CD4-positive, CD25-positive, alpha-beta regulatory T cell (primary cell): ENCODE measurements at regions not wholly inside any gene's neighbourhood (a gene's known extent, or its start where the extent isn't known, plus 50 kb on each side); places are given as distances from the start of the nearest gene placed in this dataset.

Experiments
- ATAC-seq, 2 donors: fragments of 150-1000 bp; cut with Tn5 transposase; one replicate each; pipeline ENCODE4 v1.10.0; 2021; ENCODE audit warnings: low read depth in 2 of 2, moderate number of reproducible peaks in 2 of 2, moderate library complexity in 1 of 2
- DNase-seq, 3 donors: peaks; one replicate each; pipeline versions ENCODE4 v3.0.0 to v3.0.0-alpha.2; 2012 to 2022; ENCODE audit warnings: mixed read lengths in 1 of 3
- H3K27ac ChIP-seq: one replicate; pipeline ENCODE4 v1.7.0; 2013; ENCODE audit warnings: mild to moderate bottlenecking, low read length; ENCODE audit not compliant: insufficient read depth, poor library complexity, severe bottlenecking
- H3K27me3 ChIP-seq: one replicate; pipeline ENCODE4 v1.7.0; 2013; ENCODE audit warnings: low read length; ENCODE audit not compliant: control insufficient read depth, insufficient read depth
- H3K36me3 ChIP-seq: one replicate; pipeline ENCODE4 v1.7.0; 2013; ENCODE audit warnings: mild to moderate bottlenecking, low read length, moderate library complexity; ENCODE audit not compliant: control insufficient read depth, insufficient read depth
- H3K4me1 ChIP-seq: 2 replicates; pipeline ENCODE4 v1.7.0; 2013; ENCODE audit warnings: mild to moderate bottlenecking, low read length; ENCODE audit not compliant: insufficient read depth, control insufficient read depth, poor library complexity, severe bottlenecking
- H3K4me3 ChIP-seq: one replicate; pipeline ENCODE4 v1.7.0; 2013; ENCODE audit warnings: low read depth, mild to moderate bottlenecking, low read length, moderate library complexity
- H3K9me3 ChIP-seq, 2 experiments: 1 replicate in 1 of 2; 2 replicates in 1 of 2; pipeline ENCODE4 v1.7.0; 2013; ENCODE audit warnings: low read length in 2 of 2, mild to moderate bottlenecking in 1 of 2, moderate library complexity in 1 of 2; ENCODE audit not compliant: control insufficient read depth in 2 of 2
- H3K27ac Mint-ChIP-seq, 3 donors: one replicate each; pipeline ENCODE4 v1.8.0; 2020 to 2022; ENCODE audit warnings: mild to moderate bottlenecking in 3 of 3, mixed read lengths in 3 of 3, moderate library complexity in 2 of 3
- H3K27me3 Mint-ChIP-seq: one replicate; pipeline ENCODE4 v1.8.0; 2022; ENCODE audit warnings: mild to moderate bottlenecking, mixed read lengths
- H3K36me3 Mint-ChIP-seq: one replicate; pipeline ENCODE4 v1.8.0; 2020; ENCODE audit warnings: mixed read lengths
- H3K4me1 Mint-ChIP-seq, 4 donors: one replicate each; pipeline ENCODE4 v1.8.0; 2020 to 2022; ENCODE audit warnings: mixed read lengths in 4 of 4, mild to moderate bottlenecking in 1 of 4
- H3K4me3 Mint-ChIP-seq, 4 donors: one replicate each; pipeline ENCODE4 v1.8.0; 2020 to 2022; ENCODE audit warnings: mild to moderate bottlenecking in 4 of 4, mixed read lengths in 4 of 4, moderate library complexity in 3 of 4
- H3K9me3 Mint-ChIP-seq, 7 donors: one replicate each; pipeline ENCODE4 v1.8.0; 2020 to 2022; ENCODE audit warnings: mixed read lengths in 7 of 7, mild to moderate bottlenecking in 3 of 7, moderate library complexity in 2 of 7

GRCh38 chr20:7689151-7689550 lies 251.1 kb downstream of the HAO1 start:
- Histone ChIP-seq H3K9me3 (no peaks in the 10 kb centered on the region), H3K4me3 (no peak overlapping the region), H3K36me3 (no peaks in the 10 kb centered on the region), H3K27me3 (no peaks in the 10 kb centered on the region), H3K27ac (no peak overlapping the region), H3K4me1 (no peaks in the 10 kb centered on the region)
- Mint-ChIP-seq H3K4me1 (no peaks in the 10 kb centered on the region), H3K9me3 (peaks cover 2 to 12% (median 5%) of the 10 kb centered on the region in 7 donors), H3K36me3 (no peaks in the 10 kb centered on the region), H3K27me3 (no peaks in the 10 kb centered on the region), H3K27ac (no peak overlapping the region), H3K4me3 (no peak overlapping the region)
- no peak for ATAC-seq
- DNase-seq, result no peak

- Mint-ChIP-seq H3K27me3 (no peaks in the 10 kb centered on the region), H3K4me1 (no peaks in the 10 kb centered on the region), H3K36me3 (no peaks in the 10 kb centered on the region), H3K27ac (no peak overlapping the region), H3K4me3 (no peak overlapping the region), H3K9me3 (peaks cover 1 to 13% (median 5%) of the 10 kb centered on the region in 7 donors)
- no peak overlapping the region for H3K27ac ChIP-seq
- DNase-seq, result no peak
- H3K36me3 ChIP-seq, result no peaks in the 10 kb centered on the region
- H3K27me3 ChIP-seq, result no peaks in the 10 kb centered on the region
- no peaks in the 10 kb centered on the region for H3K9me3 ChIP-seq
- H3K4me3 ChIP-seq, result no peak overlapping the region
- H3K4me1 ChIP-seq, result no peaks in the 10 kb centered on the region
- ATAC-seq, result no peak
Observed at GRCh38 chr20:7691647-7692269, 248.5 kb downstream of the HAO1 start.

- Mint-ChIP-seq H3K27me3 (no peaks in the 10 kb centered on the region), H3K9me3 (peaks cover 2 to 17% (median 5%) of the 10 kb centered on the region in 7 donors), H3K4me1 (no peaks in the 10 kb centered on the region), H3K27ac (no peak overlapping the region), H3K36me3 (no peaks in the 10 kb centered on the region), H3K4me3 (no peak overlapping the region)
- ATAC-seq (no peak), DNase-seq (no peak)
- Histone ChIP-seq H3K4me1 (no peaks in the 10 kb centered on the region), H3K9me3 (no peaks in the 10 kb centered on the region), H3K4me3 (no peak overlapping the region), H3K27me3 (no peaks in the 10 kb centered on the region), H3K36me3 (no peaks in the 10 kb centered on the region), H3K27ac (no peak overlapping the region)
Observed at GRCh38 chr20:7692478-7692877, 247.8 kb downstream of the HAO1 start.

GRCh38 chr20:7693761-7694160 lies 246.5 kb downstream of the HAO1 start:
- DNase-seq (no peak), ATAC-seq (no peak)
- no peaks in the 10 kb centered on the region for H3K36me3 ChIP-seq
- H3K4me3 ChIP-seq, result no peak overlapping the region
- Mint-ChIP-seq H3K4me3 (no peak overlapping the region), H3K4me1 (no peaks in the 10 kb centered on the region), H3K9me3 (peaks cover 2 to 14% (median 4%) of the 10 kb centered on the region in 7 donors), H3K27me3 (no peaks in the 10 kb centered on the region), H3K36me3 (no peaks in the 10 kb centered on the region), H3K27ac (no peak overlapping the region)
- H3K9me3 ChIP-seq, result no peaks in the 10 kb centered on the region
- no peak overlapping the region for H3K27ac ChIP-seq
- no peaks in the 10 kb centered on the region for H3K27me3 ChIP-seq
- no peaks in the 10 kb centered on the region for H3K4me1 ChIP-seq

- Mint-ChIP-seq H3K4me3 (no peak overlapping the region), H3K4me1 (no peaks in the 10 kb centered on the region), H3K36me3 (no peaks in the 10 kb centered on the region), H3K9me3 (peaks cover 2 to 15% (median 4%) of the 10 kb centered on the region in 7 donors), H3K27ac (no peak overlapping the region), H3K27me3 (no peaks in the 10 kb centered on the region)
- H3K9me3 ChIP-seq, result no peaks in the 10 kb centered on the region
- ATAC-seq, result no peak
- H3K4me1 ChIP-seq, result no peaks in the 10 kb centered on the region
- no peaks in the 10 kb centered on the region for H3K36me3 ChIP-seq
- no peak for DNase-seq
- H3K4me3 ChIP-seq, result no peak overlapping the region
- no peak overlapping the region for H3K27ac ChIP-seq
- H3K27me3 ChIP-seq, result no peaks in the 10 kb centered on the region
Observed at GRCh38 chr20:7695051-7695495, 245.2 kb downstream of the HAO1 start.

- peaks cover 2 to 18% (median 4%) of the 10 kb centered on the region in 7 donors for H3K9me3 Mint-ChIP-seq
- no peaks in the 10 kb centered on the region for H3K4me1 Mint-ChIP-seq
- Histone ChIP-seq H3K36me3 (no peaks in the 10 kb centered on the region), H3K4me1 (no peaks in the 10 kb centered on the region), H3K9me3 (no peaks in the 10 kb centered on the region), H3K4me3 (no peak overlapping the region), H3K27me3 (no peaks in the 10 kb centered on the region), H3K27ac (no peak overlapping the region)
- H3K36me3 Mint-ChIP-seq, result no peaks in the 10 kb centered on the region
- DNase-seq (no peak), ATAC-seq (no peak)
- H3K27ac Mint-ChIP-seq, result no peak overlapping the region
- no peak overlapping the region for H3K4me3 Mint-ChIP-seq
- H3K27me3 Mint-ChIP-seq, result no peaks in the 10 kb centered on the region
Observed at GRCh38 chr20:7695635-7696034, 244.6 kb downstream of the HAO1 start.

GRCh38 chr20:7696311-7696710 lies 243.9 kb downstream of the HAO1 start:
- DNase-seq (no peak), ATAC-seq (no peak)
- Mint-ChIP-seq H3K36me3 (no peaks in the 10 kb centered on the region), H3K27me3 (no peaks in the 10 kb centered on the region), H3K9me3 (peaks cover 0 to 15% (median 3%) of the 10 kb centered on the region in 7 donors), H3K4me1 (no peaks in the 10 kb centered on the region), H3K27ac (no peak overlapping the region), H3K4me3 (no peak overlapping the region)
- Histone ChIP-seq H3K4me1 (no peaks in the 10 kb centered on the region), H3K9me3 (no peaks in the 10 kb centered on the region), H3K27me3 (no peaks in the 10 kb centered on the region), H3K36me3 (no peaks in the 10 kb centered on the region), H3K27ac (no peak overlapping the region), H3K4me3 (no peak overlapping the region)

GRCh38 chr20:7702141-7702540 lies 238.1 kb downstream of the HAO1 start:
- no peaks in the 10 kb centered on the region for H3K36me3 ChIP-seq
- DNase-seq, result no peak
- Mint-ChIP-seq H3K4me1 (no peaks in the 10 kb centered on the region), H3K27me3 (no peaks in the 10 kb centered on the region), H3K36me3 (no peaks in the 10 kb centered on the region), H3K4me3 (no peak overlapping the region), H3K27ac (no peak overlapping the region), H3K9me3 (peaks cover 0 to 19% (median 6%) of the 10 kb centered on the region in 7 donors)
- no peaks in the 10 kb centered on the region for H3K4me1 ChIP-seq
- H3K9me3 ChIP-seq, result no peaks in the 10 kb centered on the region
- H3K27ac ChIP-seq, result no peak overlapping the region
- no peak overlapping the region for H3K4me3 ChIP-seq
- no peak for ATAC-seq
- H3K27me3 ChIP-seq, result no peaks in the 10 kb centered on the region
